Glutamatergic neuron (in vitro differentiated cells): ENCODE measurements at regions not wholly inside any gene's neighbourhood (a gene's known extent, or its start where the extent isn't known, plus 50 kb on each side); places are given as distances from the start of the nearest gene placed in this dataset.

ENCODE experiments used
- DNase-seq: peaks from one replicate; pipeline ENCODE4 v3.0.0; 2022
- H3K27ac Mint-ChIP-seq: one replicate; pipeline ENCODE4 v1.8.0; 2020; ENCODE audit warnings: mild to moderate bottlenecking, mixed read lengths, inconsistent platforms; ENCODE audit not compliant: unreplicated experiment
- H3K27me3 Mint-ChIP-seq: one replicate; pipeline ENCODE4 v1.8.0; 2020; ENCODE audit warnings: mild to moderate bottlenecking, moderate library complexity, mixed read lengths, inconsistent platforms; ENCODE audit not compliant: unreplicated experiment
- H3K36me3 Mint-ChIP-seq: one replicate; pipeline ENCODE4 v1.8.0; 2020; ENCODE audit warnings: mild to moderate bottlenecking, mixed read lengths, inconsistent platforms; ENCODE audit not compliant: unreplicated experiment
- H3K4me1 Mint-ChIP-seq: one replicate; pipeline ENCODE4 v1.8.0; 2020; ENCODE audit warnings: mild to moderate bottlenecking, low read depth, mixed read lengths, inconsistent platforms; ENCODE audit not compliant: unreplicated experiment
- H3K4me3 Mint-ChIP-seq: one replicate; pipeline ENCODE4 v1.8.0; 2020; ENCODE audit warnings: mild to moderate bottlenecking, mixed read lengths, inconsistent platforms; ENCODE audit not compliant: unreplicated experiment
- H3K9me3 Mint-ChIP-seq: one replicate; pipeline ENCODE4 v1.8.0; 2020; ENCODE audit warnings: mild to moderate bottlenecking, moderate library complexity, mixed read lengths, inconsistent platforms; ENCODE audit not compliant: unreplicated experiment
- TF ChIP-seq, protein P1 (sequence below): fragments of 200-600 bp; sonication (generic); IDR thresholded peaks from one replicate; pipeline ENCODE4 v1.5.0; 2021; ENCODE audit not compliant: partially characterized antibody, unreplicated experiment

- TF ChIP-seq, protein P1, sequence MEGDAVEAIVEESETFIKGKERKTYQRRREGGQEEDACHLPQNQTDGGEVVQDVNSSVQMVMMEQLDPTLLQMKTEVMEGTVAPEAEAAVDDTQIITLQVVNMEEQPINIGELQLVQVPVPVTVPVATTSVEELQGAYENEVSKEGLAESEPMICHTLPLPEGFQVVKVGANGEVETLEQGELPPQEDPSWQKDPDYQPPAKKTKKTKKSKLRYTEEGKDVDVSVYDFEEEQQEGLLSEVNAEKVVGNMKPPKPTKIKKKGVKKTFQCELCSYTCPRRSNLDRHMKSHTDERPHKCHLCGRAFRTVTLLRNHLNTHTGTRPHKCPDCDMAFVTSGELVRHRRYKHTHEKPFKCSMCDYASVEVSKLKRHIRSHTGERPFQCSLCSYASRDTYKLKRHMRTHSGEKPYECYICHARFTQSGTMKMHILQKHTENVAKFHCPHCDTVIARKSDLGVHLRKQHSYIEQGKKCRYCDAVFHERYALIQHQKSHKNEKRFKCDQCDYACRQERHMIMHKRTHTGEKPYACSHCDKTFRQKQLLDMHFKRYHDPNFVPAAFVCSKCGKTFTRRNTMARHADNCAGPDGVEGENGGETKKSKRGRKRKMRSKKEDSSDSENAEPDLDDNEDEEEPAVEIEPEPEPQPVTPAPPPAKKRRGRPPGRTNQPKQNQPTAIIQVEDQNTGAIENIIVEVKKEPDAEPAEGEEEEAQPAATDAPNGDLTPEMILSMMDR: no peak
- Mint-ChIP-seq H3K27me3 (no peaks in the 10 kb centered on the region), H3K27ac (no peak overlapping the region)
These were observed 83.0 kb upstream of the DCLK2 start for GRCh38 chr4:149995134-149995756.

GRCh38 chr4:149997881-149998421 lies 80.3 kb upstream of the DCLK2 start:
- no peaks in the 10 kb centered on the region for H3K27me3 Mint-ChIP-seq
- H3K9me3 Mint-ChIP-seq: no peaks in the 10 kb centered on the region
- DNase-seq: no peak
- no peaks in the 10 kb centered on the region for H3K36me3 Mint-ChIP-seq
- H3K4me1 Mint-ChIP-seq: no peaks in the 10 kb centered on the region
- H3K27ac Mint-ChIP-seq: no peak overlapping the region
- TF ChIP-seq, protein P1: no peak
- H3K4me3 Mint-ChIP-seq: no peak overlapping the region

More at GRCh38 chr4:149995134-149995756, 83.0 kb upstream of the DCLK2 start:
- DNase-seq: no peak
- Mint-ChIP-seq H3K9me3 (no peaks in the 10 kb centered on the region), H3K36me3 (no peaks in the 10 kb centered on the region), H3K4me1 (no peaks in the 10 kb centered on the region), H3K4me3 (no peak overlapping the region)

DNA sequence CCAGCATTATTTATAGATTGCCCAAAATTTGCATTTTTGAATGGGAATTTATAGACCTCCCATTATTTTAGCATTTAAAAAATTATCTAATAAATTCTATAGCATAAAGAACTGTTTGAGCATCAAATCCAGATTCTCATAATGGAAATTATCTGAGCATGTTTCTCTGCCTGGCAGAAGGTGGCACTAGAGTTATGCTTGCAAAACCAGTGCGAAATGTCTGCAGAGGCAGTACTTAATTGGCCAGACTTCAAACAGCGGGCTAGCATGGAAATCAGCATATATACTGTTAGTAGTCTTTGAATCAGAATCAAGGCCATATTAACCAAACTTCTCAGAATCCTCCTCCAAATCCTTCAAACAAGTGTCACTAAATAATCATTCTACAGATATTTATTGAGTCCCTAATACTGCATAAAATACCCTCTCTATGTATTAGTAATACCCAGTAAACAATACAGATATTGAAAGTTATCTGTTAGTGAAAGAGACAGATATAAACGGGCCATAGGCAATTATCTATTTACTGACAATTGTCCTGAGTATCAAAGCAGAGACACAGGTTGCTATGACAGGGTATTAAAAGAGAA lies 78.7 kb upstream of the DCLK2 start:
- no peaks in the 10 kb centered on the region for H3K36me3 Mint-ChIP-seq
- TF ChIP-seq, protein P1: peak; percentile 16
- no peaks in the 10 kb centered on the region for H3K9me3 Mint-ChIP-seq
- H3K27ac Mint-ChIP-seq: no peak overlapping the region
- H3K4me1 Mint-ChIP-seq: no peaks in the 10 kb centered on the region
- H3K4me3 Mint-ChIP-seq: no peak overlapping the region
- DNase-seq: peak; percentile 22
- H3K27me3 Mint-ChIP-seq: no peaks in the 10 kb centered on the region

DNA sequence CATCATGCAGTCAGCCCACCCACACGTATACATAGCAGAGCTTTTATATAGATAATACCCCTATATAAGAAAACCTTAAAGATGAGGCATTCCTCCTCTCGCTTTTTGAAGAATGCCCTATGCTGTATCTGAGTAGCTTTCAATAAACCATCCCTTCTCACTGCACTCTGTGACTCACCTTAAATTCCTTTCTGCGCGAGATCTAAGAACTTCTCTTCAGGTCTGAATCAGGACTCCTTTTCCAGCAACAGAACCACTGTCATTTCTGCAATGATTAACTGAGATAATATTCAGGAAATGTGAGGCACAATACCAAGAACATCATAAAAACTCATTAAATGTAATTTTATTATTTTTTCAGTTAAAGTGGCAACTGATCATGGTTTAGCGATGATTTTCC lies 76.4 kb upstream of the DCLK2 start:
- H3K4me3 Mint-ChIP-seq: no peak overlapping the region
- no peaks in the 10 kb centered on the region for H3K27me3 Mint-ChIP-seq
- TF ChIP-seq, protein P1: no peak
- no peak overlapping the region for H3K27ac Mint-ChIP-seq
- H3K9me3 Mint-ChIP-seq: no peaks in the 10 kb centered on the region
- H3K36me3 Mint-ChIP-seq: no peaks in the 10 kb centered on the region
- DNase-seq: no peak
- no peaks in the 10 kb centered on the region for H3K4me1 Mint-ChIP-seq

DNA sequence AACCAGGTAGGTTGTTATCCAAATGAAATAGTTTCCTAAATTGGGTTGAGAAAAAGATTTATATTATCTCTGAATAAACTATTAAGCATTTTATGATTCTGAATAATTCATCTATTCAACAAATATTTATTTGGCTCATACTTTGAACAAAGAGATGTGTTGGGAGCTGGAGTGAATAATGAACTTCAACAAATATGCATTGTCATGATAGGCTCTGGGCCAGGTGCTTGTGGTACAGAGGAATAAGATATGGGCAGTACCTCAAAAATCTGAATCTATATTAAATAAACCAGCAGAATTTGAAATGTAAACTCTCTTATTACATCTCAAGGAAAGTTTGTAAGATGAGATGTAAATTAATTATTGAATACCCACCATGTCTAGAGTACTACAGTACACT lies 75.7 kb upstream of the DCLK2 start:
- TF ChIP-seq, protein P1: no peak
- H3K27ac Mint-ChIP-seq: no peak overlapping the region
- no peak for DNase-seq
- no peaks in the 10 kb centered on the region for H3K4me1 Mint-ChIP-seq
- no peaks in the 10 kb centered on the region for H3K9me3 Mint-ChIP-seq
- H3K4me3 Mint-ChIP-seq: no peak overlapping the region
- no peaks in the 10 kb centered on the region for H3K27me3 Mint-ChIP-seq
- H3K36me3 Mint-ChIP-seq: no peaks in the 10 kb centered on the region
